Testis (tissue), 2 donors: ENCODE measurements at regions not wholly inside any gene's neighbourhood (a gene's known extent, or its start where the extent isn't known, plus 50 kb on each side); places are given as distances from the start of the nearest gene placed in this dataset.
"Not testable (repeated sequence)": the region's sequence is repeated elsewhere in the genome, so short reads cannot be mapped to it uniquely, and the experiment has no call there.

ENCODE experiments used
- DNase-seq: peaks from one replicate; pipeline ENCODE4 v3.0.0-alpha.2; 2019
- H3K27ac ChIP-seq, 2 donors: fragments of 200-600 bp; sonication (generic); one replicate each; pipeline ENCODE4 v1.5.1; 2019
- H3K27me3 ChIP-seq: fragments of 200-600 bp; sonication (generic); one replicate; pipeline ENCODE4 v1.5.1; 2019
- H3K36me3 ChIP-seq: fragments of 200-600 bp; sonication (generic); one replicate; pipeline ENCODE4 v1.5.1; 2017; ENCODE audit warnings: low read depth; ENCODE audit errors: missing control alignments
- H3K4me1 ChIP-seq: fragments of 200-600 bp; sonication (generic); one replicate; pipeline ENCODE4 v1.5.1; 2019
- H3K4me3 ChIP-seq, 2 donors: fragments of 200-600 bp; sonication (generic); one replicate each; pipeline ENCODE4 v1.5.1; 2017 to 2019
- H3K9me3 ChIP-seq: fragments of 200-600 bp; sonication (generic); one replicate; pipeline ENCODE4 v1.5.1; 2017
- CTCF ChIP-seq, 3 experiments: fragments of 450-650 bp in 2 of 3; fragments of 200-600 bp in 1 of 3; sonication (generic) in 1 of 3; IDR thresholded peaks; one replicate each; pipeline ENCODE4 v1.5.1; 2016 to 2019; ENCODE audit warnings: antibody characterized with exemption in 3 of 3, mild to moderate bottlenecking in 2 of 3, moderate library complexity in 1 of 3
- POLR2A ChIP-seq: fragments of 450-650 bp; IDR thresholded peaks from one replicate; pipeline ENCODE4 v1.6.1; 2017; ENCODE audit warnings: antibody characterized with exemption, mild to moderate bottlenecking, moderate library complexity
- WGBS, 2 donors: methylation state at CpG; one replicate each; pipeline ENCODE4 v1.1.5; 2018; 5-methylcytosine and 5-hydroxymethylcytosine counted together
- intact Hi-C: fragments of 100-400 bp; cut with DNase I; formaldehyde crosslinking; loops from one replicate; pipeline ENCODE4 v1.15.1; 2023; ENCODE audit warnings: low total_unique reads

- Histone ChIP-seq H3K4me3 (no peak overlapping the region), H3K4me1 (no peaks in the 10 kb centered on the region), H3K36me3 (no peaks in the 10 kb centered on the region), H3K9me3 (no peaks in the 10 kb centered on the region), H3K27me3 (no peaks in the 10 kb centered on the region), H3K27ac (no peak overlapping the region)
- DNase-seq, result no peak
- 87 to 88% methylated on average over 3 of the region's 3 CpGs for WGBS, 2 donors
- intact Hi-C loops, result no loop called here
- TF ChIP-seq CTCF (IDR thresholded peaks at IDR 0.05) (no peak), POLR2A (no peak)
Measured at GRCh38 chr5:38143384-38143783, 115.0 kb upstream of the EGFLAM start.

GRCh38 chr5:38141665-38142064 is 116.7 kb upstream of the EGFLAM start:
- Histone ChIP-seq H3K9me3 (no peaks in the 10 kb centered on the region), H3K27ac (no peak overlapping the region), H3K27me3 (no peaks in the 10 kb centered on the region), H3K4me1 (no peaks in the 10 kb centered on the region), H3K4me3 (no peak overlapping the region), H3K36me3 (no peaks in the 10 kb centered on the region)
- 90 to 98% methylated on average over 1 of the region's 1 CpG for WGBS, 2 donors
- no peak for DNase-seq
- intact Hi-C loops, result no loop called here
- TF ChIP-seq CTCF (IDR thresholded peaks at IDR 0.05), result no peak
- no peak for TF ChIP-seq POLR2A

- Histone ChIP-seq H3K27ac (no peak overlapping the region), H3K4me1 (no peaks in the 10 kb centered on the region), H3K9me3 (no peaks in the 10 kb centered on the region), H3K4me3 (no peak overlapping the region), H3K36me3 (no peaks in the 10 kb centered on the region), H3K27me3 (no peaks in the 10 kb centered on the region)
- 83 to 90% methylated on average over 5 of the region's 5 CpGs for WGBS, 2 donors
- no peak for DNase-seq
- intact Hi-C loops, result no loop called here
- TF ChIP-seq CTCF (IDR thresholded peaks at IDR 0.05) (no peak), POLR2A (no peak)
Measured at GRCh38 chr5:38138574-38138973, 119.8 kb upstream of the EGFLAM start.

- no peaks in the 10 kb centered on the region for H3K4me1 ChIP-seq
- H3K27ac ChIP-seq, result no peak overlapping the region
- H3K36me3 ChIP-seq, result no peaks in the 10 kb centered on the region
- intact Hi-C loops, result no loop called here
- no peaks in the 10 kb centered on the region for H3K27me3 ChIP-seq
- no peak overlapping the region for H3K4me3 ChIP-seq
- WGBS, 2 donors, result 74 to 85% methylated on average over 9 of the region's 9 CpGs
- DNase-seq, result no peak
- no peaks in the 10 kb centered on the region for H3K9me3 ChIP-seq
- TF ChIP-seq POLR2A (no peak), CTCF (IDR thresholded peaks at IDR 0.05) (no peak)
Measured at GRCh38 chr5:38135486-38136039, 122.8 kb upstream of the EGFLAM start.

GRCh38 chr5:38134810-38135209 is 123.5 kb upstream of the EGFLAM start:
- H3K27me3 ChIP-seq, result no peaks in the 10 kb centered on the region
- no peak overlapping the region for H3K27ac ChIP-seq
- no peaks in the 10 kb centered on the region for H3K36me3 ChIP-seq
- WGBS, 2 donors, result 58 to 63% methylated on average over 19 of the region's 19 CpGs
- no peak for DNase-seq
- H3K4me3 ChIP-seq, result no peak overlapping the region
- TF ChIP-seq CTCF (IDR thresholded peaks at IDR 0.05) (no peak), POLR2A (no peak)
- H3K4me1 ChIP-seq, result no peaks in the 10 kb centered on the region
- H3K9me3 ChIP-seq, result no peaks in the 10 kb centered on the region
- intact Hi-C loops, result no loop called here

- not testable (repeated sequence) for DNase-seq, H3K4me1 ChIP-seq
- 71% methylated on average over 1 of the region's 1 CpG for WGBS, 2 donors
Measured at GRCh38 chr5:38134294-38134693, 124.1 kb upstream of the EGFLAM start.

More at GRCh38 chr5:38134294-38134693, 124.1 kb upstream of the EGFLAM start:
- H3K36me3 ChIP-seq, H3K4me3 ChIP-seq, H3K27ac ChIP-seq, H3K9me3 ChIP-seq, intact Hi-C loops, H3K27me3 ChIP-seq: not testable (repeated sequence)
